Sigmoid colon (tissue), 4 donors: ENCODE measurements at regions not wholly inside any gene's neighbourhood (a gene's known extent, or its start where the extent isn't known, plus 50 kb on each side); places are given as distances from the start of the nearest gene placed in this dataset.

Source experiments
- EP300 ChIP-seq, 4 donors: sonication (generic); formaldehyde crosslinking; IDR thresholded peaks; one replicate each; pipeline ENCODE4 v1.6.1; 2017; ENCODE audit warnings: antibody characterized with exemption in 4 of 4
- POLR2A ChIP-seq, 2 donors: fragments of 450-650 bp; IDR thresholded peaks; one replicate each; pipeline ENCODE4 v1.6.1; 2016; ENCODE audit warnings: antibody characterized with exemption in 2 of 2, mild to moderate bottlenecking in 2 of 2, moderate library complexity in 2 of 2
- TF ChIP-seq, protein P1 (sequence below), 4 experiments: fragments of 450-650 bp in 3 of 4; fragments of 200-600 bp in 1 of 4; IDR thresholded peaks; one replicate each; pipeline ENCODE4 v1.5.1; 2016 to 2019; ENCODE audit warnings: antibody characterized with exemption in 4 of 4, mild to moderate bottlenecking in 3 of 4, moderate library complexity in 2 of 4

DNA sequence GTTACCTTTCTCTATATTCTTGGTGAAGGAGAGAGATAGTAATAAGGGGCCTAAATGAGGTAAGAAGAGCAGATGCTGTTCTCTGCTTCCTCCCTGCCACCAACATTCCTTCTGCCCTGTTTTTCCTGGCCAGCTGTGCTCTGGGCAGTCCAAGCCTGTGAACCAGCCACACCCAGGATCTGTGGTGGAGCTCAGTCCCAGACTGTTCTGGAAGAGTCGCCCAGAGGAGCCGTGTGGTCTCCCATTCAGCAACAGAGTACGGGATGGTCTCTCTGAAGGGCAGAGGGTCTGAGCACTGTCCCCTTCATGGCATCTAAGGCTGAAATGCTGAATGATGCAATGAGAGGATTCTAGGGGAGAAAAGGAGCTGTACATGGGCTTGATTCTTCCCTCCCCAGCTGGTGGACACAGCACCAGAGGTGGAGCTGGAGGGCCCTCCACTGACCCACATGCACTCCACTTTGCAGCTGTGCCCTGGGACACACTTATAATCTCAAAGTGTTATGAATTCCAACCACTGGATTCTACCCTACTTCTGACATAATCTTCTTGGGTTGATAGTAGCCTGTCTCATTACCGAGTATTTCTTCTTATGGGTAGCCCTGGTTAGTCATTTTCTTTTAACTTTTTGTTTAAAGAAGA, 70.8 kb upstream of the RPS23 start:
- TF ChIP-seq, protein P1, sequence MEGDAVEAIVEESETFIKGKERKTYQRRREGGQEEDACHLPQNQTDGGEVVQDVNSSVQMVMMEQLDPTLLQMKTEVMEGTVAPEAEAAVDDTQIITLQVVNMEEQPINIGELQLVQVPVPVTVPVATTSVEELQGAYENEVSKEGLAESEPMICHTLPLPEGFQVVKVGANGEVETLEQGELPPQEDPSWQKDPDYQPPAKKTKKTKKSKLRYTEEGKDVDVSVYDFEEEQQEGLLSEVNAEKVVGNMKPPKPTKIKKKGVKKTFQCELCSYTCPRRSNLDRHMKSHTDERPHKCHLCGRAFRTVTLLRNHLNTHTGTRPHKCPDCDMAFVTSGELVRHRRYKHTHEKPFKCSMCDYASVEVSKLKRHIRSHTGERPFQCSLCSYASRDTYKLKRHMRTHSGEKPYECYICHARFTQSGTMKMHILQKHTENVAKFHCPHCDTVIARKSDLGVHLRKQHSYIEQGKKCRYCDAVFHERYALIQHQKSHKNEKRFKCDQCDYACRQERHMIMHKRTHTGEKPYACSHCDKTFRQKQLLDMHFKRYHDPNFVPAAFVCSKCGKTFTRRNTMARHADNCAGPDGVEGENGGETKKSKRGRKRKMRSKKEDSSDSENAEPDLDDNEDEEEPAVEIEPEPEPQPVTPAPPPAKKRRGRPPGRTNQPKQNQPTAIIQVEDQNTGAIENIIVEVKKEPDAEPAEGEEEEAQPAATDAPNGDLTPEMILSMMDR (IDR thresholded peaks at IDR 0.05): no peak
- TF ChIP-seq EP300 (IDR thresholded peaks at IDR 0.05): no peak
- no peak for TF ChIP-seq POLR2A (IDR thresholded peaks at IDR 0.05)
